Hematopoietic multipotent progenitor cell treated with erythropoietin and hydrocortisone succinate and interleukin-3 and kit ligand, for 8 days (in vitro differentiated cells): ENCODE measurements at regions not wholly inside any gene's neighbourhood (a gene's known extent, or its start where the extent isn't known, plus 50 kb on each side); places are given as distances from the start of the nearest gene placed in this dataset.
A peak's percentile ranks its signal among the peaks of the same experiment; 100 is the strongest.

ENCODE experiments used
- DNase-seq: peaks from one replicate; pipeline ENCODE4 v3.0.0-alpha.2; 2015

DNA sequence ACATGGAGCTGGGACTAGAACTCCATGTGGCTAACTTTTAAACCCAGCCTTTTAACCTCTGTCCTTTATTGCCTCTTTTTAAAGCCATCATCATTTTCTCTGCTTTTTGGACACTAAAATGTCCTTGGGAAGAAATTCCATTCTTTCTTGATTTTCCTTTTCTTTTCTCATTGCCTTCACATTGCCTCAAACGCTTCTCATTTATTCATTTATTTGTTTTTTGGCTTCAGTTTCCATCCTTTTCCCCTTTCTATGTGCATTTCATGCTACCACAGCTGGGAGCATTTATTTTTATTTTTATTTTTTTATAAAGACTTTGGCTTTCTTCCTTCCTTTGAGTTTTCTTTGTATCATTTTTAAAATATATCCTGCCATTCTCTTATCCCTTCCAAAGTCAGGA, 212.2 kb downstream of the DACT1 start:
- DNase-seq = no peak

DNA sequence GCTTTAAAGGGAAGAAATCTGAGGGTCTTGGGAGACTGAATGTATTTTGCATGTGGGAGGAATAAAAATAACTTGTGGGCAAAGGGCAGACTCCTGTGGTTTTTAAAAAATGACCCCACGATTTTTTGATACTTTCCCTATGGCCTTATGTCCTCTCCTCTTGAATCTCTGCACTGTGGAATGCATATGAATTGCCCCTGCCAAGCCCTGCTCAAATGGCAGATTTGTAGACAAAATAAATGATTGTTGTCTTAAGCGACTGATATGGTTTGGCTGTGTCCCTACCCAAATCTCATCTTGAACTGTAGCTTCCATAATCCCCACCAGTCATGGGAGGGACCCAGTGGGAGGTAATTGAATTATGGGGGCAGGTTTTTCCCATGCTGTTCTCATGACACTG, 223.8 kb downstream of the DACT1 start:
- DNase-seq = no peak

DNA sequence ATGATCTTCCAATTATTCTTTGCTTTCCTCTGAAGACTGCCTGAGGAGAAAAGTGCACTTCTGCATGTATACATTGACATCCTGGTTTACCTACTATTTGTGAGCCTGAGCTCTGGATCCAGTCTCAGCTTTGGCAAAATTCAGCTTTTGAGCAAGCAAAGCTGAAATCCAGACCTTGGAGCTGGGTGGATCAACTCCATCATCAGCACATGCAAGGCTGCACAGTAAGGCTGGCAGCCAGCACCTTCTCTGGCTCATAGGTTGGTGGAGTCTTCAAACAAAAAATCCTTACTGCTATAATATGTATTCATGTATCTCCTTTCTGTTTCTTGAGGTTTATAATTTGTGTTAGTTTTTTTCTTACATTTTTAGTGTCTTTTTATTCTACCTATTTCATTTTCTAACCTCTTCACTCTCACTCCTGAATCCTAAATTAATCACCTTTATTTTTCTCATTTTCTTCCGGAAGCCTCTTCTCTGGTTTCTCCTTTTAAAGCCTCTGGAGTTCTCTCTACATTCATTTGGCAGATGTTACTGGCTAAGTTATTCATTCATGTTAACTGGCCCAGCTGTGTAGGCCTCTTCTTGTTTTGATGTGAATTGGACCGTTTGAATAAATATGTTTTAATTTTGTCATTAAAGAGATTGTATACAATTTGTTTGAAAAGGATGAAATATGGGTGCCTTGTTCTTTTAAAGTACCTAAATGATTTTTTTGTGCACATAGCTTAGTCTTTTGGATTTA, 224.8 kb downstream of the DACT1 start:
- DNase-seq = no peak

DNA sequence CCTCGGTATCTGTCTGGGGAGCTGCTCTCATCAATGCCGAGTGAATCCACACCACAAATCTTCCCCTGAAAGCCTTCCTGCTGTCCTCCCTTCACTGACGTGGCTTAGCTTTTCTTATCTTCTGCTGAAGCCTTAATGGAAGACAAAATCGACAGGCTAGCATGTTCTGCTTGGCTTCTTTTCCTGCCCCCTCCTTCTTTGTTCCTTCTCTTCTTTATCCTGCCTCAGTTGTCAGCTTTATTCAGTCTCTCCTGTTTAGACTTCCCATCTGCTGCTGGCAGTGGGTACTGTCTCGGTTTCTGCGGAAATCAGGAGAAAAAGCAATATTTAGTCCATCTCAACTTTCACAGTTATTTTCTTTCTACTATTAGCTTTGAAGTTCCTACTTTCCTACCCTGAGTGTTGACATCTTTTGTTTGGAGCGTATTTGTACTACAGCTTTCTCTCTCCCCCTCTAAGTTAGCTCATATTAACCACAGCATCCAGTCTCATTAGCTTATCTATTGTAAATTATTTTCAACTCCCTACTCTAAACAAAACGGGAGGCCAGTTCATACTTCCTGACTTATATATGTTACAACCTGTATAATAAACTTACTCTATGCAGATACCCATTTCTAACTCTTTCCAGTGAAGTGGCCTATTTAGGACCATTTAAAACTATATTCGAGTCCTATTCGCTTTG, 226.0 kb downstream of the DACT1 start:
- no peak for DNase-seq

DNA sequence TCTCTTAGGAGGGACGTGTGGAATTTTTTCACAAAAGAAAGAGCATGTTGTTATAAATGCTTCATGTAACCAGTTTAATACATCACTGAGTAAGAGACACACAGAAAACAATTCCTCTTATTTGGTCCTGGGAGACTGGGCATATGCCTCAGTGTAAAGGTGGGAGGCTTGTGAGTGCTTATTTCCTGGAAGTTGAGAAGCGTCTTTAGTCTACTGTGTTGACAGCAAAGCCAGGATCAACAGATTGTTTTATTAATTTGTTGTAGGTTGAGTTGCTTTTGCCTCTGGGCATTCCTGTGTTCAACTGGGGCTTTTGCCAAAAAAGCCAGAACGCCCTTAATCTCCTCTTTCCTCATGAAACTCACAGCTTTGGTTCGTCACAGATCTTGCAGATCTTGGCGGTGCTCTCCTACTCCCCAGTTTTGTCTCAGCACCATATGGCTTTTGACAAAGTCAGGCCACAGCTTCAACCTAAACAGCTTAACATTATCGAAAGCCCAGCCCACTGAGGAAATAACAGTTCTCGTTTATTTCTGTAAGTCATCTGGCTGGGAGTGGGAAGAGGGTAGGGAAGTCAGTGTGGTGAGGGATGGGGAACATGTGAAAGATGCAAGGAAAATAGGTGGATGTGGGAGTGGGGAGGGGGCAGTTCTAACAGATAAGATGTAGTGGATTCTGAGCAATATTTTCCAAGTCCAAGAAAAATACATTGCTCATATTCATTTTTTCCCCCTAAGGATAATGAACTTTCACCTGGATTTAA, 227.2 kb downstream of the DACT1 start:
- no peak for DNase-seq

DNA sequence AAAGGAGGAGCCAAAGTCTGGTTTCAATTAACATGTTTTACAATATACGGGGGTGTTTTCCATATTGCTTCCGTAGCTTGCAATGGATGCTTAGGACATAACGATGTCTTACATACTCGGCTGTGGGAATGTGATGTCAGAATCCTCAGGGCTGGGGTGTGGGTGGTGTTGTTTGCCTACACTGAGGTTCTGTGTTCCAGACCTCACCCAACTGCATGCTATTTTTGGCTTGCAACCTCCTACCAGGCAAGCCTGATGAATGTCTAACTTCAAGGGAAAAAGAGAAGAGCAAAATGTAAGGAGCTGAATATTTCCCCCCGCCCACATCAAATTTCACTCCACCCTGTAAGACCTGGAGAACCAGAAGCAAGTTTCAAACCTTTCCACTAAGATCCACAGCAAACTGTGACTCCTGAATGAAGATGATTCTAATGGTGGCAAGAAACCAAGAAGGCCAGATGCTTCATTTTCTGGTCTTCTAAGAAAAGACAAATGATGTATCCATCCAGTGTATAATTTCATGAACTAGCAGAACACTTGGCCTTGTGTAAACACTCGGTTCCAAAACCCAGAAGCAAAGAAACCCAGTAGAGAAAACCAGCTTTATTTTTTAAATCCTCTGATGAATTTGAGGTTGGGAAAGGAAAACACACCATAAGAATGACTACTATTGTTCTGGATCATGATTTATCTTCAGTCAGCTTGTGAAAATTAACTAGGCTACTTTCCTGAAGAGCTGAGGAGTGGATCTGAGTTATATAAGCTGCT, 227.9 kb downstream of the DACT1 start:
- DNase-seq = no peak

DNA sequence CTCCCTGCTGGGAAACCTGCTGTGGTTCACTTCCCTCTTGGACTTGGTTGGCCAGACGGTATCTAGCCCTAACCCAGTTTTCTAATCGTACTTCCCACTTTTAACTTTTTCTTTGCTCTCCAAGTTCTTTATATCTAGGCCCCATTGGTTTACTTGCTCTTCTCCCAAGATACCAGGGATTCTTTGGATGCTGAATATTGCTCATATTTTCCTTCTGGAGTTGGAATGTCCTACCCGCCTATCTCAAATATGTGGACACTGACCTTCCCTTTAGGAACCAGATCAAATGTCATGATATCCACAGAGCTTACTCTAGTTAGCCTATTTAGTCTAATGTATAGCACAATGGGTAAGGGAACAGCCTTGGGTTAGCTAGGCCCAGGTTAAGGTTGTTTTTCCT, 228.6 kb downstream of the DACT1 start:
- DNase-seq = no peak

DNA sequence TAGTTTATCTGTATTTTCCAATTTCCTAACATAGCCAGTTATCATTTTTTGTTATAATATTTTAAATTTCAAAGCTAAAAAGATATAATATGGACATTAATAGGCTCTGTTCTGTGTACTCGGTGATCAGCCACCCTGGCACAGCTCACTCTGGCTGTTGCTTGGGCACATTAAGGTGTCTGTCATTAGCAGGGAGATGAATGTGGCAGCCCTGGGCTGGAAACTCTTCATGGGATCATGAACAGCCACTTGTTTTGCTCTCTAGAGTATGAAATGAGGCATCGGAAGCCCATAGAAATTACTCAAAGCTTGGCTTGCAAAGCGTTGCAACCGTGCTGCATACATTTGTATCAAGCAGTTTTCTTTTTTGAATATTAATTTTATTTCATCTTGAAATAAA, 233.2 kb downstream of the DACT1 start:
- DNase-seq = no peak

DNA sequence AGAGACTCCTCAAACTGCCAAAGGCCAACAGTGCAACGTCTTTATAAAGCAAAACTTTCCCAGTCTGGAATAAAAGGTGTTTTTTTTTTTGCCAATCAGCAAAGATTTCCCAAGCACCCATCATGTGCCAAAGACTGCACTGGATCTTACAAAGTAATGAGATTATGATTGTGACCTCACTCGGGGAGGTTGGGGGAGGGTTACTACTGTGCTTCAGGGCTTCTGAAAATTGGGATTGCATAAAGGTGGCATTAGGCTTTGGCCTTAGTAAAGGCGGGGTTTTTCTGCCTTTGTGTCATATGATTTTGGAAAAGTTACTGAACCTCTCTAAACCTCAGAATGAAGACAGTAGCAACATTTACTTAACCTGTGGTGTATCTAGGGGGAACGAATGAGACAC, 233.8 kb downstream of the DACT1 start:
- DNase-seq = no peak

DNA sequence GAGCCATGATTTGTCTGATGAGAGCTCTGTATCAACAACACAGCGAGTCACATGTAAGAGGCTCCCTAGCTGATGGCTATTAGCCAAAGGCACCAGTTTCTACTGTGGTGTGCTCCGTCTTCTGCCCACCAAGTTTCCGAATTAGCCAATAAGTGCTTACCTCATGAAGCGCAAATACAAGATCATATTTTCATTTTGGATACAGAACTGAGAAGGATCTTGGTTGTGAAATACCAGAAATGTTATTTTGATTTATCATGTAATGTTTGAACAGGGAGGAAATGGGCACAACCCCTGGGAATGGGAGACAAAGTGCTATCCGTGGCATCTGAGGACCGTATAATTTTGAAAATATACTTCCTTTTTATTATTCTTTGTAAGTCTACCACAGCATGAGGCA, 234.3 kb downstream of the DACT1 start:
- no peak for DNase-seq

DNA sequence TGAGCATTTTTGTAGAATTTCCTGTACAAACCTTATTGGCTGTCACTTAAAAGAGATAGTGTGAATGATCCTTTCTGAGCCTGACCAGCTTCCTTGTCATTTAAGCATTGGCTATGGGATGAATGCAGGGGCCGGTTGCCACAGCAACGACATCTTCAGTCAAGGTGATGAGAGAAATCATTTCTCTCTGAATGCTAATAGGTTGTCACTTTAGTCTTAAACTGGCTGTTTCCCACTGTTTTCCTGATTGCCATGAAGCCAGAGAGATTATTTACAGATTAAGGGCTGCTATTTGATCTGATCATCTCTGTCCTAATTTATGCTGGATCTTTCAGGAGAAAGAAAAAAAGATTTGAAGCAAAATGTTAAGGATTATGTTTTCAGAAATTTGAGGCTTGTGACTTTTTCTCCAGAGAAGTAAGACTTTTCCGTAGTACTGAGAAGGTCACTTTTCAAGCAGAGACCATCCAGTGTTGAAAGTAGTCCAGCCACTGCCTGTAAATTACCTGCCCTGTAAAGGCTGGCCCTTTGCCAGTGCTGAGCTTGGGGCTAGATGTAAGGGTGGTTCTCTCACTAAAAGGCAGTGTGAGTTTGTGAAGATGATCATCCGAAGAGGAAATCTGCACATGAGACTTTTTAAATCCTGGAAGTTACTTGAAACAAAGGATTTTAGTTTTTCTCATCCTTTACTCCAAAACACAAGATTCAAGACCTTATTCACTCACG, 235.6 kb downstream of the DACT1 start:
- DNase-seq = no peak

DNA sequence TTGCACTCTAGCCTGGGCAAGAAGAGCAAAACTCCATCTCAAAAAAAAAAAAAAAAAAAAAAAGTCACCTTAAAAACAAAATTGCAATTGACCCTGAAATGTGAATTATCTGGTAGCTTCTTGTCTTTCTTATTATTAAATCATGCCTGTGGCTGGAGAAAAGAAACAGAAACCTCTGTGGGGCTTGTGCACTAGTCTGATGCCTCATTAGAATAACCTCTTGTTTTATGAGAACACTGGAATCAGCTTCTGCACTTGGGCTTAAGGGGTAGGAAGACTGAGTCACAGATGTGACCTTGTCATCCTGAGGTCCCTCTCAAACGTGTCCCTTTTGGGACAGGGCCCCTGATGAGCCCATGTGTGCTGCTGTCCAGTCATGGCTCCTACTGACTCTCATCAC, 237.9 kb downstream of the DACT1 start:
- DNase-seq = no peak

DNA sequence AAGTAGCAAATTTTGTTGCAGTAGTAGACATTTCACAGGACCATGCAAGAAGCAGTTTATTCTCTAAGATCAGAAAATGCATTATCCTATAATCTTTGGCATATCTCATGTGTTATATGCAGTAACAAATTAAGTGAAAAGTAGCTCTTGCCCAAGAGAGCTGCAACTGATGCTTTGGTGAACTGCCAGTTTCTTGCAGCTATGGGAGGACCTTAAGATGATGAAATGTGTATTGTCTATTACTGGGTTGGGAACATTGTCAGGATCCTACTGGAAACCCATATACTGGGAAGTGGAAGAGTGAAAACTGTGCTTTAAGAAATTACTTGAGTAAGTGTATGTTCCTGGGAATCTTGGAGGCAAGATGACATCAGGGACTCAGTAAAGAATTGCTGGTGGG, 238.8 kb downstream of the DACT1 start:
- no peak for DNase-seq

DNA sequence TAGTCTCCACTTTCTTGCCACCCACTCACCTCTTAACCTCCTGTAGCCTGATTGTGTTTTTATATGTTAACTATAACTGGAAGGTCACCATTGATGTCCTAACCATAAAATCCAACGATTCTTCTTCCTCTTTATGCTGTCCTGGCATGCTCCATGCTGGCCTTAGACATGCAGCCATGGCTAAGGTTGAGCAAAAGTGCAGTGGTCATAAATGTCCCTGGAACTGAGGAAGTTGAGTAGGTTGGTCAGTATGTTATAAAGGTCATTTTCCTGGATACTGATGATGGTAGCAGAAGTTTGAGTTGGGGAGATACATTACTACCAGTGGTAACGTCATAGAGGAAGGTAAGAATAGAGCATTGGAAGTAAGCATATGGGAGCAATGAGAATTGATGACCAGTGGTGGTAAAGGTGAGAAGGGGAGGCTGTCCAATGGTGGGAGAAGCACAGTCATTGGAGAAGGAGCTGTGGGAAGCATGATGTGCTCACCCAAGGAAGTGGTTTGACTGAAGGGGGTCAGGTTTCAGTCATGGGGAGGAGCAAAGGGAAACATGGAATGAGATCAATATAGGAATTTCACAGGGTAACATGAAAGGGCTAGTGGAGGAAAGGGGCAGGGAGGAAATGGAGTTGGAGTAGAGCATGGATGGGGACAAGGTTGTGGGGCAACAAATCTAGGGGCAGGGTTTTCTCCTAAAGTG, 240.8 kb downstream of the DACT1 start:
- no peak for DNase-seq

DNA sequence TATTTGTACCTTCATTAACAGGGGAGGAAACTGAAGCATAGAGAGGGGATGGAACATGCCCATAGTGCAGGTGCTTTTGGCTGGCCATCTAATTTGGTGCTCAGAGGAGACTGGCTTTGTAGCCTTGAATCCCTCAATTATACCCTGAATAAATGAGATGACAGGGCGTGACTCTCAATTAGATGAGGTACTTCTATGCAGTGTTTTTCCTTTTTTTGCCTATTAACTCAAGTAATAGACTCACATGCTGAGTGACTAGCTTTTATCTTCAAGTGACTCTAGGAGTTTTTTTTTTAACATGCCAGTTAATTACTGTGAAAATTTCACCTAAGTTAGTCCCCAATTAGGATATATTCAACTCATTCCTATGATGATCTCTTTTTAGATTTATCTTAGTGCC, 243.7 kb downstream of the DACT1 start:
- no peak for DNase-seq

DNA sequence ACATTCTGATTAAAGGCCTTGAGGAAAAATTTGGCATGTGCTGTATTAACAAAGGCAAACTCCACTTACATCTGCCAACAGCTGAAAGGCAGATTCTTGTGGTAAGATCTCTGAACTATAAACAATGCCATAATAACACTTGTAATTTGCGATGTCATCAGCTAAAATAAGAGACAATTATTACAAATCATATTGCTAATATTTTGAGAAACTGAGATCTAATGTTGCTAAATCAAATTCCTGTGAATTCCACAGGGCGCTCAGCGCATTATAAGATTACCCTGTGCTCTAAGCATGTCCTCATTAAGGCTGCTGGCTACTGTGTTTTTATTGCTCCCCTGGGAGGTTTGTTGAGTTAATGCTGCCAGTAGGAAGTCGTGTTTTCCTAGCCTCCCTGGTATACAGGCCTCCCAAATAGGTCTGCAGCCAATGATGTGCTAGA, 244.8 kb downstream of the DACT1 start:
- no peak for DNase-seq

DNA sequence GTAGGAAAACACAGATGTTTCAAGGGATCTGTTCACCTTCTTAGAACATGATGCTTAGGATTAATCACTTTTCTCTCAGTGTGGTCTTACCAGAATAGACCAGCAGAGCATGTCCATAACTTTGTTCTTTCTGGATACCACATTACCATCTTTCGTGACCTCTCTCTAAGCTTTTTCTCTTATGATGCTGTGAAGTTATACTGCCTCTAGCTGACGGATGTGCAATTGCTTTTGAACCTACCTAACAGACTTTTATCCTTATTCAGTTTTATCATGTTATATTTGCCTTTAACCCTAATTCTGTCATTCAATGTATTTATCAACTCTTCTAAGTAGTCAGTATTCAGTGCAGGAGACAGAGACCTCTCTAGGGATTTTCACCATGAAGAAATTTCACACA, 246.7 kb downstream of the DACT1 start:
- DNase-seq = no peak

DNA sequence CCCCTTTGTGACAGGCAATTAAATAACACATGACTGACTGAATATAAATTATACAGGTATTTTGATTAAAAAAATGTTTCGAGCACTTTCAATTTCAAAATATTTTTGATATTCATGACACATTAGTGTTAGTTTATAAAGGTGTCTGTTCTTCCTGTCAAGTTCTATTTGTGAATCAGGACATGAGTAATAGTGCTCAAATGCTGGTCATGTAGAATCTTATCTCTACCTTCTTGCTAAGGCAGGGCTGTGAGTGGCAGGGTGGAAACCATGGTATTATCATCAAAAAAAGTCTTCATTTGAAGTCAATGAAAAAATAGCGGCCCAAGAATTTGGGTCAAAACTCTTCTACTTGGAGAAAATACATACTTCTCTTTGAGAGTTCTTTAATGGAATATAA, 250.2 kb downstream of the DACT1 start:
- no peak for DNase-seq

DNA sequence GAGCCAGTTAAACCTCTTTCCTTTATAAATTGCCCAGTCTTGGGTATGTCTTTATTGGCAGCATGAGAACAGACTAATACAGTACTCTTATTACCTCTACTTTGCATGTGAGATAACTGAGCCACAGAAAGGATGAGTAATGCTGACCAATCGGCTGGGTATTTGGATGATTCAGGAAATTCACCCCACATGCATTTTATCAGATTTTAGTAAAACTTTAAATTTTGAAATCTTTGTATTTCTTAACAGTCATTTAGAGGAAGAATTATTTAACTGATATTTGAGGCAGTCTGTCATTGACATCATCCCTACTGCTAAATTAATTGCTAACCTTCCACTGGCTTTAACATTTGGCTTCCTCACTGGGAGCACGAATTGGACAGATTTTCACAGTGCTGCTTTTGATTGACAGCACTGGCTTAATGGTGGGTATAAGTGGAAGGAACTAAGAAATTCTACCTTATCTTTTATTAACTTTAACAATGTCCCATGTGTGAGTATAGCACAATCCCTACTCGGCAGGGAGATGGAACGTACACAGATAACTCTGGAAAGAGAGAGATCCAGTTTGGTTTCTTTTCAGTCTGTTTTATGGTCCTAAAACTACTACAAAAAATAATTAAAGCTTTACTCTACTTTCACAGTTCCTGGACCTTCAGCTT, 261.0 kb downstream of the DACT1 start:
- DNase-seq = peak; percentile 2

DNA sequence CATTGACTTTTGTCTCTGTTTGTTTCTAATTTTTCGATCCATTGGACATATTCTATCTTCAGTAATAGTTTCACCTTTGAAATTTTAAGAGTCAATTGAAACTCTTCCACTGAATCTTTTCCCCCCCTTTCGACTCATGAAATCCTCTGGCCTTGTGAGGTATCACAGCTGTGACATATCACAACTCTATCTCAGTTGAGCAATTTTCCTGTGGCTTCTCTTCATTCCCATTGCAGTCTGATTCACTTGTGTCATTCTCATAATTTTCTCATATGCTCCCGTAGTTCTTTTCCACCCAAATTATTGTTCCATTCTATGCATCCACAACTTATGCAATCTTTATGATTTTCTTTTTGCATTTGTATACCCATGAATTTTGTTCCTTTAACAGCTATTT, 261.6 kb downstream of the DACT1 start:
- DNase-seq = no peak

DNA sequence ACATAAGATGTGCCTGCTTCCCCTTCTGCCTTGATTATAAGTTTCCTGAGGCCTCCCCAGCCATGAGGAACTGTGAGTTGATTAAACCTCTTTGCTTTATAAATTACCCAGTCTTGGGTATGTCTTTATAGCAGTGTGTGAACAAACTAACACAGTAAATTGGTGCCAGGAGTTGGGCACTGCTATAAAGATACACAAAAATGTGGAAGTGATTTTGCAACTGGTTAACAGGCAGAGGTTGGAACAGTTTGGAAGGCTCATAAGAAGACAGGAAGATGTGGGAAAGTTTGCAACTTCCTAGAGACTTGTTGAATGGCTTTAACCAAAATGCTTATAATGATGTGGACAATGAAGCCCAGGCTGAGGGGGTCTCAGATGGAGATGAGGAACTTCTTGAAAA, 264.1 kb downstream of the DACT1 start:
- DNase-seq = no peak
